H1 (cell line): ENCODE measurements at regions not wholly inside any gene's neighbourhood (a gene's known extent, or its start where the extent isn't known, plus 50 kb on each side); places are given as distances from the start of the nearest gene placed in this dataset.

Source experiments
- CTCF ChIA-PET: fragments of 300-600 bp; sonication (Branson Sonifier 250); formaldehyde crosslinking; loops from one replicate; lab custom pipeline; 2021; ENCODE audit not compliant: partially characterized antibody; lab: Charles Lee
- POLR2A ChIA-PET: fragments of 300-600 bp; sonication (Branson Sonifier 250); formaldehyde crosslinking; loops from one replicate; lab custom pipeline; 2021; ENCODE audit warnings: inconsistent platforms; ENCODE audit not compliant: partially characterized antibody; lab: Charles Lee
- DNase-seq, 2 experiments: peaks; one replicate each; pipeline versions ENCODE4 v3.0.0 to v3.0.0-alpha.2; 2010 to 2022; ENCODE audit warnings: low spot score in 2 of 2, low read depth in 1 of 2, mixed read lengths in 1 of 2
- FAIRE-seq: peaks from 2 replicates; lab custom pipeline; 2011; peaks lifted over from hg19 to GRCh38; lab: Jason Lieb, UNC
- H2AFZ ChIP-seq: 2 replicates; pipeline ENCODE4 v1.8.1; 2012; ENCODE audit warnings: low read length, inconsistent platforms
- H2AK5ac ChIP-seq: 2 replicates; pipeline ENCODE4 v1.6.1; 2013; ENCODE audit warnings: low read depth, low read length
- H2BK120ac ChIP-seq: replicated peaks from 2 replicates; pipeline ENCODE3; 2013; ENCODE audit warnings: low read depth, low read length, inconsistent platforms
- H2BK12ac ChIP-seq: 2 replicates; pipeline ENCODE4 v1.6.1; 2013; ENCODE audit warnings: low read depth, low read length
- H2BK15ac ChIP-seq: 2 replicates; pipeline ENCODE4 v1.6.1; 2013; ENCODE audit warnings: low read length
- H2BK20ac ChIP-seq: 2 replicates; pipeline ENCODE4 v1.6.1; 2013; ENCODE audit warnings: low read length
- H2BK5ac ChIP-seq: 2 replicates; pipeline ENCODE4 v1.6.1; 2013; ENCODE audit warnings: low read depth, low read length
- H3K14ac ChIP-seq: 2 replicates; pipeline ENCODE4 v1.6.1; 2013; ENCODE audit warnings: inconsistent platforms; ENCODE audit not compliant: insufficient read length
- H3K18ac ChIP-seq: 2 replicates; pipeline ENCODE4 v1.6.1; 2013; ENCODE audit warnings: low read length; ENCODE audit errors: extremely low read depth
- H3K23ac ChIP-seq: 2 replicates; pipeline ENCODE4 v1.6.1; 2013; ENCODE audit warnings: inconsistent platforms; ENCODE audit not compliant: insufficient read length
- H3K23me2 ChIP-seq: 2 replicates; pipeline ENCODE4 v1.6.1; 2013; ENCODE audit warnings: low read depth, low read length
- H3K27ac ChIP-seq: 2 replicates; pipeline ENCODE4 v1.6.1; 2011; ENCODE audit warnings: low read depth, low read length, inconsistent platforms
- H3K27me3 ChIP-seq, 4 experiments: replicated peaks in 1 of 4; 1 replicate in 1 of 4; 2 replicates in 3 of 4; pipeline versions ENCODE4 v1.6.1 to v1.8.1; 2011 to 2013; ENCODE audit warnings: low read length in 3 of 4, mild to moderate bottlenecking in 3 of 4, inconsistent platforms in 2 of 4, mixed read lengths in 2 of 4, moderate library complexity in 1 of 4; ENCODE audit not compliant: control insufficient read depth in 3 of 4, insufficient read depth in 3 of 4; ENCODE audit errors: extremely low read depth in 1 of 4
- H3K36me3 ChIP-seq, 4 experiments: 2 replicates each; pipeline versions ENCODE4 v1.6.1 to v1.8.1; 2011 to 2013; ENCODE audit warnings: mild to moderate bottlenecking in 4 of 4, low read length in 3 of 4, moderate library complexity in 2 of 4, control low read depth in 1 of 4, inconsistent platforms in 1 of 4; ENCODE audit not compliant: insufficient read depth in 4 of 4, control insufficient read depth in 2 of 4
- H3K4ac ChIP-seq: replicated peaks from 2 replicates; pipeline ENCODE3; 2013; ENCODE audit warnings: low read length, low read depth, mixed read lengths, inconsistent platforms; ENCODE audit not compliant: insufficient read length
- H3K4me1 ChIP-seq, 4 experiments: replicated peaks in 1 of 4; 1 replicate in 1 of 4; 2 replicates in 3 of 4; pipeline versions ENCODE4 v1.6.1 to v1.8.1; 2011 to 2013; ENCODE audit warnings: low read length in 3 of 4, inconsistent platforms in 2 of 4, mixed read lengths in 1 of 4; ENCODE audit not compliant: insufficient read depth in 4 of 4, control insufficient read depth in 3 of 4
- H3K4me2 ChIP-seq, 2 experiments: 2 replicates each; pipeline versions ENCODE4 v1.6.1 to v1.8.1; 2011 to 2013; ENCODE audit warnings: low read depth in 2 of 2, low read length in 2 of 2, control low read depth in 1 of 2, inconsistent platforms in 1 of 2, mild to moderate bottlenecking in 1 of 2; ENCODE audit not compliant: insufficient read depth in 1 of 2
- H3K4me3 ChIP-seq, 4 experiments: fragments of 200-600, 300-600 bp in 1 of 4; sonication (generic), shearing (Covaris generic), sonication (Bioruptor Twin) in 1 of 4; 2 replicates each; pipeline versions ENCODE4 v1.5.1 to v1.8.1; 2011 to 2016; ENCODE audit warnings: low read length in 4 of 4, low read depth in 3 of 4, control low read depth in 2 of 4, inconsistent platforms in 2 of 4, mild to moderate bottlenecking in 2 of 4, mixed read lengths in 1 of 4, moderate library complexity in 1 of 4; ENCODE audit not compliant: insufficient read depth in 2 of 4; ENCODE audit errors: extremely low read depth in 1 of 4
- H3K56ac ChIP-seq: replicated peaks from 2 replicates; pipeline ENCODE3; 2013; ENCODE audit warnings: low read depth, mild to moderate bottlenecking, mixed read lengths, low read length, inconsistent platforms; ENCODE audit not compliant: insufficient read length
- H3K79me1 ChIP-seq: 2 replicates; pipeline ENCODE4 v1.6.1; 2013; ENCODE audit warnings: low read depth, low read length, control low read depth
- H3K79me2 ChIP-seq, 2 experiments: 2 replicates each; pipeline versions ENCODE4 v1.6.1 to v1.8.1; 2012 to 2013; ENCODE audit warnings: low read length in 2 of 2, mild to moderate bottlenecking in 2 of 2, inconsistent platforms in 1 of 2; ENCODE audit not compliant: insufficient read depth in 2 of 2, control insufficient read depth in 1 of 2
- H3K9ac ChIP-seq, 4 experiments: replicated peaks in 1 of 4; 1 replicate in 1 of 4; 2 replicates in 3 of 4; pipeline versions ENCODE4 v1.6.1 to v1.8.1; 2011 to 2013; ENCODE audit warnings: low read depth in 3 of 4, low read length in 3 of 4, control low read depth in 2 of 4, mild to moderate bottlenecking in 2 of 4, moderate library complexity in 2 of 4, inconsistent platforms in 1 of 4; ENCODE audit errors: extremely low read depth in 1 of 4
- H3K9me3 ChIP-seq, 2 experiments: 2 replicates each; pipeline versions ENCODE4 v1.6.1 to v1.8.1; 2012 to 2013; ENCODE audit warnings: mild to moderate bottlenecking in 2 of 2, moderate library complexity in 2 of 2, control low read depth in 1 of 2, inconsistent platforms in 1 of 2, low read depth in 1 of 2, low read length in 1 of 2, mixed read lengths in 1 of 2; ENCODE audit not compliant: insufficient read depth in 2 of 2
- H4K20me1 ChIP-seq, 2 experiments: replicated peaks in 1 of 2; 2 replicates each; pipeline versions ENCODE3 to v1.8.1; 2011 to 2013; ENCODE audit warnings: inconsistent platforms in 2 of 2, low read length in 2 of 2, mild to moderate bottlenecking in 1 of 2; ENCODE audit not compliant: insufficient read depth in 2 of 2, control insufficient read depth in 1 of 2
- H4K5ac ChIP-seq: 2 replicates; pipeline ENCODE4 v1.6.1; 2013; ENCODE audit warnings: low read length, low read depth, mixed read lengths, inconsistent platforms; ENCODE audit not compliant: insufficient read length
- H4K8ac ChIP-seq: 2 replicates; pipeline ENCODE4 v1.8.0; 2013; ENCODE audit warnings: mild to moderate bottlenecking, moderate library complexity, low read length, inconsistent platforms; ENCODE audit not compliant: insufficient read depth; ENCODE audit errors: extremely low read depth
- H4K91ac ChIP-seq: replicated peaks from 2 replicates; pipeline ENCODE3; 2013; ENCODE audit warnings: low read length, mixed read lengths, inconsistent platforms; ENCODE audit not compliant: insufficient read length
- BACH1 ChIP-seq: IDR thresholded peaks from 2 replicates; pipeline ENCODE4 v1.6.1; 2012; ENCODE audit warnings: low read length, improper control_type of control experiment
- EZH2 ChIP-seq: fragments of 200-600 bp; sonication (generic); IDR thresholded peaks from 2 replicates; pipeline ENCODE4 v1.7.1; 2012; ENCODE audit warnings: low read depth, mild to moderate bottlenecking, moderate library complexity, low read length, inconsistent platforms; ENCODE audit not compliant: severe bottlenecking
- HDAC6 ChIP-seq: IDR thresholded peaks from one replicate; pipeline ENCODE4 v1.7.1; 2012; ENCODE audit warnings: low read depth, mild to moderate bottlenecking, inconsistent platforms, low read length, moderate library complexity
- JUN ChIP-seq: IDR thresholded peaks from 2 replicates; pipeline ENCODE4 v1.6.1; 2011; ENCODE audit warnings: low read depth, mild to moderate bottlenecking, improper control_type of control experiment, low read length
- JUND ChIP-seq: IDR thresholded peaks from 2 replicates; pipeline ENCODE4 v1.6.1; 2011; ENCODE audit warnings: mild to moderate bottlenecking, improper control_type of control experiment, low read length
- MAFK ChIP-seq: IDR thresholded peaks from 2 replicates; pipeline ENCODE4 v1.6.1; 2012; ENCODE audit warnings: low read depth, mild to moderate bottlenecking, improper control_type of control experiment, low read length
- SIN3A ChIP-seq, 2 experiments: IDR thresholded peaks in 1 of 2; conservative IDR thresholded peaks in 1 of 2; 2 replicates each; pipeline ENCODE4 v1.6.1; 2011 to 2012; ENCODE audit warnings: low read length in 2 of 2, improper control_type of control experiment in 1 of 2, low read depth in 1 of 2, mild to moderate bottlenecking in 1 of 2
- SIRT6 ChIP-seq: IDR thresholded peaks from one replicate; pipeline ENCODE4 v1.7.1; 2012; ENCODE audit warnings: low read length, inconsistent platforms
- TEAD4 ChIP-seq: IDR thresholded peaks from 2 replicates; pipeline ENCODE4 v1.6.1; 2012; ENCODE audit warnings: low read depth, low read length, inconsistent platforms, mixed read lengths
- WGBS, 2 experiments: shearing (Covaris generic) in 1 of 2; methylation state at CpG; one replicate each; pipeline versions ENCODE4 v1.1.6 to v1.1.7; 2013 to 2015; ENCODE audit warnings: low lambda C conversion rate in 2 of 2, mixed read lengths in 2 of 2, inconsistent platforms in 1 of 2, low coverage in 1 of 2, missing lambda C conversion rate in 1 of 2; ENCODE audit not compliant: insufficient replicate concordance in 2 of 2, insufficient coverage in 1 of 2, insufficient read length in 1 of 2; ENCODE audit errors: extremely low coverage in 1 of 2, missing lambda C conversion rate in 1 of 2; 5-methylcytosine and 5-hydroxymethylcytosine counted together

DNA sequence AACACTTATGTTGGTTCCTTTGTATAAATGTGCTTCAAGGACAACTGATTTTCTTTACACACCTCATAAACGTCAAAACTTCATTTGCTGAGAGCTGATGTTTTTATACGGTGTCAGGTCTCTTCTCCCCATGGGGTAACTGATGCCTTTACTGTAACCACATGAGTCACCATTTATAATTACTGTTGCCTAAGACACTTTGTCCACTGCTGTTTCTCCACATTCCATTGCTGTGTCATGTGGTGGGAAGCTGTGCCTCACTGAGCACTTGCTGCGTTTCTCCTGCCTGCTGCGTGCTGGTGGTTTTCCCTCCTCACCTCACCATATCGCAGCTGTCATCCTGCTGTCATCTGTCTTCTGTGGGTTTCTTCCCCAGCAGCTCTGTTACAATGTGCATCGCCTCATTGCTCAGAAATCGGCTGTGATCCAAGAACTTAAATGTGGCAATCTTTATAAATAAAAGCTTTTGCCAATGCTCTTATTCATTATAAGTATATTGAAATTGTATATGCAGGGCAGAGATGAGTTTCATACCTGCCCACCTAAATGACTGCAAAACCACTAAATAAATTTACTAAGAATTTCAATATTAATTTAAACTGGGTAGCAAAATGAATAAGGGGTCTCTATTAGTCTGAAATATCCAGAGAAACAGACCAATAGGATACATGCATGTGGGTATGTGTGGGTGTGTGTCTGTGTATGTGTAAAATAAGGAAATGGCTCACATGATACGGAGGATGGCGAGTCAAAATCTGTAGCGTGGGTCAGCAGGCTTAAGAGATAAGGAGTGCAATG lies 547.0 kb upstream of the SLITRK5 start:
- H3K79me2 ChIP-seq, result no peaks in the 10 kb centered on the region
- no peak overlapping the region for H3K14ac ChIP-seq
- H2BK20ac ChIP-seq, result no peak overlapping the region
- H3K9me3 ChIP-seq, result no peaks in the 10 kb centered on the region
- WGBS, 2 experiments, result 74% methylated on average over 10 of the region's 10 CpGs; no CpG with 5 or more reads in 1 of the 2 experiments
- H2AK5ac ChIP-seq, result 0 out of 2 replicates have a peak overlapping the region, but pooled peaks have one; percentile 11
- ChIA-PET POLR2A (no interaction called here), CTCF (no interaction called here)
- H3K4me3 ChIP-seq, result no peak overlapping the region
- peak overlapping the region; percentile 6 to 35; a peak in 2 of 4 replicates for H3K4me2 ChIP-seq
- H3K23ac ChIP-seq, result no peak overlapping the region
- H3K79me1 ChIP-seq, result no peaks in the 10 kb centered on the region
- DNase-seq (peak in 1 of 2 experiments; percentile 19), FAIRE-seq (peak; percentile 28)
- no peak overlapping the region for H3K4ac ChIP-seq
- H3K23me2 ChIP-seq, result no peaks in the 10 kb centered on the region
- H3K27ac ChIP-seq, result no peak overlapping the region
- no peak overlapping the region for H3K9ac ChIP-seq
- H2BK120ac ChIP-seq, result no peak overlapping the region
- no peak overlapping the region for H4K8ac ChIP-seq
- H2BK5ac ChIP-seq, result no peak overlapping the region
- H3K18ac ChIP-seq, result no peak overlapping the region
- no peak overlapping the region for H3K56ac ChIP-seq
- no peak overlapping the region for H4K91ac ChIP-seq
- no peak overlapping the region for H2BK15ac ChIP-seq
- no peaks in the 10 kb centered on the region for H3K36me3 ChIP-seq
- H3K4me1 ChIP-seq, result peaks cover 0 to 3% (median 1%) of the 10 kb centered on the region in 4 experiments; a peak in 2 of 7 replicates
- H4K5ac ChIP-seq, result no peak overlapping the region
- no peaks in the 10 kb centered on the region; a peak in 1 of 7 replicates for H3K27me3 ChIP-seq
- no peak overlapping the region for H2BK12ac ChIP-seq
- H2AFZ ChIP-seq, result no peak overlapping the region
- no peaks in the 10 kb centered on the region for H4K20me1 ChIP-seq
- no peak for TF ChIP-seq SIN3A (conservative IDR thresholded peaks at IDR 0.05 in 1 of 2, IDR thresholded peaks at IDR 0.05 in 1 of 2; ENCODE audit: low read depth in 1 of 2, low read length in 2 of 2)
- 0 out of 2 replicates have a peak, but pooled peaks have one; percentile 18 for TF ChIP-seq JUN
- no peak for TF ChIP-seq HDAC6
- peak; percentile 86 for TF ChIP-seq TEAD4
- no peak for TF ChIP-seq EZH2
- 0 out of 2 replicates have a peak, but pooled peaks have one; percentile 21 for TF ChIP-seq BACH1
- peak; percentile 29; the same call in 1 of the 2 replicates for TF ChIP-seq MAFK
- no peak for TF ChIP-seq SIRT6
- peak; percentile 83; the same call in 1 of the 2 replicates for TF ChIP-seq JUND
